Endothelial cell of umbilical vein (primary cell): ENCODE measurements at regions not wholly inside any gene's neighbourhood (a gene's known extent, or its start where the extent isn't known, plus 50 kb on each side); places are given as distances from the start of the nearest gene placed in this dataset.

Source experiments
- BruUV-seq: library from RNA; stranded (reverse); fragments of 400-500 nt; replicated peaks from 2 replicates; lab custom pipeline; 2021; lab: Mats Ljungman, UMichigan
- CTCF ChIA-PET: fragments of 300-600, 350-600 bp; sonication (Branson Sonifier 250); formaldehyde crosslinking; loops from one replicate; lab custom pipeline; 2021; ENCODE audit warnings: antibody characterized with exemption, inconsistent platforms; lab: Charles Lee
- POLR2A ChIA-PET: fragments of 300-600, 350-600 bp; sonication (Branson Sonifier 250); formaldehyde crosslinking; loops from one replicate; lab custom pipeline; 2021; ENCODE audit warnings: antibody characterized with exemption, inconsistent platforms; lab: Charles Lee
- DNase-seq: peaks from one replicate; pipeline ENCODE4 v3.0.0-alpha.2; 2011; ENCODE audit warnings: low read depth, low spot score
- FAIRE-seq: peaks from 2 replicates; lab custom pipeline; 2011; peaks lifted over from hg19 to GRCh38; lab: Jason Lieb, UNC
- H2AFZ ChIP-seq: 2 replicates; pipeline ENCODE4 v1.6.0; 2012; ENCODE audit warnings: low read depth, low read length, control low read depth, inconsistent platforms
- H3K27ac ChIP-seq: 2 replicates; pipeline ENCODE4 v1.5.1; 2011; ENCODE audit warnings: low read depth, mild to moderate bottlenecking, control low read depth, low read length, moderate library complexity; ENCODE audit not compliant: insufficient read depth
- H3K27me3 ChIP-seq, 2 experiments: 2 replicates each; pipeline versions ENCODE4 v1.6.0 to v1.6.1; 2011; ENCODE audit warnings: low read length in 2 of 2, mixed read lengths in 1 of 2; ENCODE audit not compliant: control insufficient read depth in 2 of 2, insufficient read depth in 2 of 2
- H3K36me3 ChIP-seq, 2 experiments: 2 replicates in 1 of 2; 3 replicates in 1 of 2; pipeline ENCODE4 v1.5.1; 2011; ENCODE audit warnings: low read length in 2 of 2, mild to moderate bottlenecking in 1 of 2, moderate library complexity in 1 of 2; ENCODE audit not compliant: control insufficient read depth in 2 of 2, insufficient read depth in 2 of 2; ENCODE audit errors: extremely low read depth in 1 of 2
- H3K4me1 ChIP-seq: 3 replicates; pipeline ENCODE4 v1.5.1; 2011; ENCODE audit warnings: mild to moderate bottlenecking, low read length; ENCODE audit not compliant: control insufficient read depth, insufficient read depth; ENCODE audit errors: extremely low read depth
- H3K4me2 ChIP-seq: 2 replicates; pipeline ENCODE4 v1.6.1; 2011; ENCODE audit warnings: low read length, control low read depth, mixed read lengths; ENCODE audit not compliant: insufficient read depth
- H3K4me3 ChIP-seq, 3 experiments: fragments of 200-600 bp in 1 of 3; sonication (generic), shearing (Covaris generic) in 1 of 3; replicated peaks in 1 of 3; 2 replicates each; pipeline ENCODE4 v1.5.1; 2011 to 2016; ENCODE audit warnings: control low read depth in 3 of 3, low read length in 3 of 3, mild to moderate bottlenecking in 2 of 3, inconsistent platforms in 1 of 3, low read depth in 1 of 3, moderate library complexity in 1 of 3; ENCODE audit not compliant: insufficient read depth in 1 of 3
- H3K79me2 ChIP-seq: 2 replicates; pipeline ENCODE4 v1.6.0; 2012; ENCODE audit warnings: low read length, inconsistent platforms; ENCODE audit not compliant: control insufficient read depth, insufficient read depth
- H3K9ac ChIP-seq: replicated peaks from 2 replicates; pipeline ENCODE3; 2011; ENCODE audit warnings: low read length, control low read depth; ENCODE audit not compliant: insufficient read depth; ENCODE audit errors: extremely low read depth
- H3K9me1 ChIP-seq: replicated peaks from 3 replicates; pipeline ENCODE4 v1.6.0; 2011; ENCODE audit warnings: mild to moderate bottlenecking, low read length; ENCODE audit not compliant: control insufficient read depth, insufficient read depth; ENCODE audit errors: extremely low read depth
- H3K9me3 ChIP-seq: replicated peaks from 2 replicates; pipeline ENCODE4 v1.5.1; 2012; ENCODE audit warnings: low read length, inconsistent platforms; ENCODE audit not compliant: control insufficient read depth, insufficient read depth
- H4K20me1 ChIP-seq: replicated peaks from 2 replicates; pipeline ENCODE3; 2011; ENCODE audit warnings: mild to moderate bottlenecking, low read length; ENCODE audit not compliant: control insufficient read depth, insufficient read depth; ENCODE audit errors: extremely low read depth
- EZH2 ChIP-seq: IDR thresholded peaks from 2 replicates; pipeline ENCODE4 v1.6.1; 2012; ENCODE audit warnings: borderline replicate concordance, low read depth, mild to moderate bottlenecking, moderate library complexity, low read length, inconsistent platforms; ENCODE audit not compliant: severe bottlenecking
- FOS ChIP-seq: IDR thresholded peaks from 2 replicates; pipeline ENCODE4 v1.6.1; 2011; ENCODE audit warnings: mild to moderate bottlenecking, low read length, moderate library complexity, borderline replicate concordance; ENCODE audit not compliant: insufficient read depth
- GATA2 ChIP-seq: IDR thresholded peaks from 2 replicates; pipeline ENCODE4 v1.7.0; 2011; ENCODE audit warnings: low read depth, mild to moderate bottlenecking, moderate library complexity, mixed read lengths, low read length; ENCODE audit not compliant: insufficient read length, insufficient read depth
- JUN ChIP-seq: IDR thresholded peaks from 2 replicates; pipeline ENCODE4 v1.6.1; 2011; ENCODE audit warnings: borderline replicate concordance, low read depth; ENCODE audit not compliant: insufficient read length, insufficient read depth
- MAX ChIP-seq: IDR thresholded peaks from 2 replicates; pipeline ENCODE4 v1.6.1; 2011; ENCODE audit not compliant: insufficient read depth, insufficient read length
- MYC ChIP-seq: IDR thresholded peaks from one replicate; pipeline ENCODE4 v1.6.1; 2011; ENCODE audit warnings: mild to moderate bottlenecking, low read depth, low read length
- POLR2A ChIP-seq: IDR thresholded peaks from 2 replicates; pipeline ENCODE4 v1.6.1; 2012; ENCODE audit warnings: low read depth, mild to moderate bottlenecking, control low read depth, low read length
- POLR2AphosphoS5 ChIP-seq: IDR thresholded peaks from 2 replicates; pipeline ENCODE4 v1.6.1; 2012; ENCODE audit warnings: low read depth, mild to moderate bottlenecking, control low read depth, low read length, moderate library complexity; ENCODE audit not compliant: insufficient read depth
- dilution Hi-C: fragments of 300-500 bp; cut with MboI; formaldehyde crosslinking; loops from one replicate; pipeline ENCODE4 v1.15.0; 2019; ENCODE audit warnings: low sequenced_read_pairs; ENCODE audit not compliant: extremely low pct_ligation_motif_present
- intact Hi-C: fragments of 100-400 bp; cut with micrococcal nuclease; formaldehyde crosslinking; loops from one replicate; pipeline ENCODE4 v1.10.0; 2022
- TF ChIP-seq, protein P1 (sequence below), 2 donors: IDR thresholded peaks; 1 replicate in 1 of 2; 2 replicates in 1 of 2; pipeline ENCODE4 v1.5.1; 2011; ENCODE audit warnings: low read length in 2 of 2, mild to moderate bottlenecking in 2 of 2, moderate library complexity in 2 of 2, control low read depth in 1 of 2, inconsistent platforms in 1 of 2, low read depth in 1 of 2; ENCODE audit not compliant: insufficient read depth in 1 of 2; ENCODE audit errors: extremely low read depth in 1 of 2

DNA sequence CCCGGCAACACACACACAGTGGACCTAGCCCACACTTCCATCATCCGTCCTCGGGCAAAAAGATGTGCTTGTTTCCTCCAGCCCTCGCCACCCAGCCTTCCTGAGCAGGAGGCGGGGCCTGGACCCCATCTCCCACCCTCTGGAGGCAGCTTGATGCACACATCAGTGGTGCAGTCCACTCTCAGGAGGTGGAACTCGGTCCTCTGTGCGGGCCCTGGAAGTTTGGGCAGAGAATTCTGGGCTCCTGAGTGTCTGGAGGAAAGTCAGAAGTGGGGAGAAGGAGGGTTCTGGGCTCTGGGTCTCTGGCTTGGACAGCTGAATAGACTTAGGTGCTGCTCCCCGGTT lies 54.0 kb upstream of the NEURL1B start:
- Histone ChIP-seq H3K27ac (no peak overlapping the region), H4K20me1 (no peaks in the 10 kb centered on the region), H3K4me3 (no peak overlapping the region), H2AFZ (no peak overlapping the region), H3K9me1 (no peaks in the 10 kb centered on the region), H3K4me2 (no peak overlapping the region), H3K9me3 (no peaks in the 10 kb centered on the region), H3K9ac (no peak overlapping the region), H3K4me1 (no peaks in the 10 kb centered on the region), H3K27me3 (peaks cover 0 to 5% of the 10 kb centered on the region in 2 experiments), H3K36me3 (no peaks in the 10 kb centered on the region), H3K79me2 (no peaks in the 10 kb centered on the region)
- DNase-seq (no peak), FAIRE-seq (no peak)
- dilution Hi-C loops: no loop called here
- ChIA-PET POLR2A (interaction anchor here (0.6 kb wide), 1 partner anchor 371 kb away, joined by 3 read pairs; no protein-coding TSS in a partner anchor), CTCF (no interaction called here)
- BruUV-seq: no TSS peak
- TF ChIP-seq GATA2 (no peak), POLR2A (no peak), POLR2AphosphoS5 (no peak), MAX (no peak), MYC (no peak), FOS (no peak), JUN (no peak), EZH2 (no peak)
- TF ChIP-seq, protein P1, sequence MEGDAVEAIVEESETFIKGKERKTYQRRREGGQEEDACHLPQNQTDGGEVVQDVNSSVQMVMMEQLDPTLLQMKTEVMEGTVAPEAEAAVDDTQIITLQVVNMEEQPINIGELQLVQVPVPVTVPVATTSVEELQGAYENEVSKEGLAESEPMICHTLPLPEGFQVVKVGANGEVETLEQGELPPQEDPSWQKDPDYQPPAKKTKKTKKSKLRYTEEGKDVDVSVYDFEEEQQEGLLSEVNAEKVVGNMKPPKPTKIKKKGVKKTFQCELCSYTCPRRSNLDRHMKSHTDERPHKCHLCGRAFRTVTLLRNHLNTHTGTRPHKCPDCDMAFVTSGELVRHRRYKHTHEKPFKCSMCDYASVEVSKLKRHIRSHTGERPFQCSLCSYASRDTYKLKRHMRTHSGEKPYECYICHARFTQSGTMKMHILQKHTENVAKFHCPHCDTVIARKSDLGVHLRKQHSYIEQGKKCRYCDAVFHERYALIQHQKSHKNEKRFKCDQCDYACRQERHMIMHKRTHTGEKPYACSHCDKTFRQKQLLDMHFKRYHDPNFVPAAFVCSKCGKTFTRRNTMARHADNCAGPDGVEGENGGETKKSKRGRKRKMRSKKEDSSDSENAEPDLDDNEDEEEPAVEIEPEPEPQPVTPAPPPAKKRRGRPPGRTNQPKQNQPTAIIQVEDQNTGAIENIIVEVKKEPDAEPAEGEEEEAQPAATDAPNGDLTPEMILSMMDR (IDR thresholded peaks at IDR 0.05; ENCODE audit: extremely low read depth in 1 of 2, insufficient read depth in 1 of 2, low read depth in 1 of 2, low read length in 2 of 2): no peak
- intact Hi-C loops: no loop called here
